Upper lobe of left lung (tissue), 4 donors: ENCODE measurements at regions not wholly inside any gene's neighbourhood (a gene's known extent, or its start where the extent isn't known, plus 50 kb on each side); places are given as distances from the start of the nearest gene placed in this dataset.

Experiments
- EP300 ChIP-seq, 4 donors: sonication (generic); formaldehyde crosslinking; IDR thresholded peaks; one replicate each; pipeline ENCODE4 v1.5.1; 2017; ENCODE audit warnings: antibody characterized with exemption in 4 of 4, control low read depth in 2 of 4
- POLR2A ChIP-seq, 4 donors: fragments of 450-650 bp; IDR thresholded peaks; one replicate each; pipeline ENCODE4 v1.5.1; 2016 to 2017; ENCODE audit warnings: antibody characterized with exemption in 4 of 4, mild to moderate bottlenecking in 2 of 4
- POLR2AphosphoS5 ChIP-seq, 2 donors: sonication (generic); formaldehyde crosslinking; IDR thresholded peaks; one replicate each; pipeline ENCODE4 v1.5.1; 2017; ENCODE audit warnings: antibody characterized with exemption in 2 of 2
- TF ChIP-seq, protein P1 (sequence below), 6 experiments: fragments of 450-650 bp in 4 of 6; fragments of 200-600 bp in 2 of 6; sonication (generic) in 2 of 6; IDR thresholded peaks; one replicate each; pipeline ENCODE4 v1.5.1; 2016 to 2019; ENCODE audit warnings: antibody characterized with exemption in 6 of 6

DNA sequence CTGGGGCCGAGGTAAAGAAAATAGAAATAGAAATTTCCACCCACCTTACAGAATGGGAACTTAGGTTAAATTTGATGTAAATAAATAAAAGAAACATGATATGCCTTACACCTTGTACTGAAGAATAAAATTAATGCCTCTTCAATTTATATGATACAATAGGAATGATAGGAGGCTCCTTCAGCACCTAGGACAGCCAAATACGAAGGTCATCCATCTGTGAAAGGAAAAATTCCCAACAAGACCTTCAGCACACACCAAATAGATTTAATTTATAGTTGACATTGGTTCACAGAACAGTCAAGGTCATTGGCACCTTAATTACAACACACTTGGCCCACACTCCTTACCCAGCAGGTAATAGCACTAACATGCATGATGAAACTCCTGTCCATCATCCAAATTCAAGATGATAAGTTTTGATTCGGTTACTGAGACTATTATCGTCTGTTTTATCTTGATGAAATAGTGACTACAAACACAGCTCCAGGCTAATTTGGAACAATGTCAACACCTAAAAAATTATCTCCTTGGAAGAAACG is 250.9 kb downstream of the SNX13 start:
- no peak for TF ChIP-seq EP300 (IDR thresholded peaks at IDR 0.05)
- TF ChIP-seq, protein P1, sequence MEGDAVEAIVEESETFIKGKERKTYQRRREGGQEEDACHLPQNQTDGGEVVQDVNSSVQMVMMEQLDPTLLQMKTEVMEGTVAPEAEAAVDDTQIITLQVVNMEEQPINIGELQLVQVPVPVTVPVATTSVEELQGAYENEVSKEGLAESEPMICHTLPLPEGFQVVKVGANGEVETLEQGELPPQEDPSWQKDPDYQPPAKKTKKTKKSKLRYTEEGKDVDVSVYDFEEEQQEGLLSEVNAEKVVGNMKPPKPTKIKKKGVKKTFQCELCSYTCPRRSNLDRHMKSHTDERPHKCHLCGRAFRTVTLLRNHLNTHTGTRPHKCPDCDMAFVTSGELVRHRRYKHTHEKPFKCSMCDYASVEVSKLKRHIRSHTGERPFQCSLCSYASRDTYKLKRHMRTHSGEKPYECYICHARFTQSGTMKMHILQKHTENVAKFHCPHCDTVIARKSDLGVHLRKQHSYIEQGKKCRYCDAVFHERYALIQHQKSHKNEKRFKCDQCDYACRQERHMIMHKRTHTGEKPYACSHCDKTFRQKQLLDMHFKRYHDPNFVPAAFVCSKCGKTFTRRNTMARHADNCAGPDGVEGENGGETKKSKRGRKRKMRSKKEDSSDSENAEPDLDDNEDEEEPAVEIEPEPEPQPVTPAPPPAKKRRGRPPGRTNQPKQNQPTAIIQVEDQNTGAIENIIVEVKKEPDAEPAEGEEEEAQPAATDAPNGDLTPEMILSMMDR (IDR thresholded peaks at IDR 0.05), result no peak
- no peak for TF ChIP-seq POLR2AphosphoS5 (IDR thresholded peaks at IDR 0.05)
- TF ChIP-seq POLR2A (IDR thresholded peaks at IDR 0.05), result no peak
